ENCODE measurements at regions not wholly inside any gene's neighbourhood (a gene's known extent, or its start where the extent isn't known, plus 50 kb on each side); places are given as distances from the start of the nearest gene placed in this dataset.

- peak; percentile 74 for ATAC-seq
- Histone ChIP-seq H4K20me1 (ENCODE audit: control insufficient read depth, insufficient read depth) (no peaks in the 10 kb centered on the region), H3K27ac (ENCODE audit: control insufficient read depth, insufficient read depth) (no peak overlapping the region), H3K4me1 (ENCODE audit: control insufficient read depth, insufficient read depth, low read length) (no peaks in the 10 kb centered on the region), H2AFZ (ENCODE audit: control insufficient read depth, low read depth, low read length) (peak overlapping the region; percentile 61), H3K27me3 (replicated peaks in 1 of 2; ENCODE audit: control insufficient read depth in 2 of 2, insufficient read depth in 2 of 2, low read length in 1 of 2) (no peaks in the 10 kb centered on the region; a peak in 1 of 4 replicates), H3K4me2 (ENCODE audit: control insufficient read depth, insufficient read depth) (no peak overlapping the region), H3K9me3 (replicated peaks; ENCODE audit: control insufficient read depth, insufficient read depth, low read length) (no peaks in the 10 kb centered on the region), H3K79me2 (ENCODE audit: control insufficient read depth, insufficient read depth, low read length) (no peaks in the 10 kb centered on the region), H3K36me3 (ENCODE audit: control insufficient read depth in 2 of 2, insufficient read depth in 2 of 2, low read length in 1 of 2) (no peaks in the 10 kb centered on the region), H3K9ac (ENCODE audit: control insufficient read depth, insufficient read depth, low read length) (no peak overlapping the region), H3K4me3 (no peak overlapping the region)
- peak; percentile 4 for DNase-seq (ENCODE audit: low read depth, low spot score)
- no peak for FAIRE-seq
- WGBS (ENCODE audit: insufficient coverage, insufficient replicate concordance, low lambda C conversion rate, missing lambda C conversion rate): 17% methylated on average over 13 of the region's 13 CpGs
- SMC1A ChIA-PET (ENCODE audit: uncharacterized antibody, unreplicated experiment): interaction anchor here (0.6 to 4.5 kb wide), 9 partner anchors 59 to 408 kb away, joined by 3 to 35 read pairs (median 4); partner anchors contain the start of genes FHIP2A and TRUB1
- RAD21 ChIA-PET (ENCODE audit: unreplicated experiment): interaction anchor here (1.0 to 5.4 kb wide), 6 partner anchors 10 to 421 kb away, joined by 3 to 44 read pairs (median 4); partner anchors contain the start of gene FHIP2A
- intact Hi-C loops (cut with micrococcal nuclease; ENCODE audit: unreplicated experiment) (loop anchor here (5.0 to 10.0 kb wide), 2 partner anchors 135 to 327 kb away; no protein-coding TSS in a partner anchor), in situ Hi-C loops (cut with MboI) (loop anchor here (10.0 kb wide), 1 partner anchor 535 kb away; no protein-coding TSS in a partner anchor)
- BruUV-seq (replicated peaks): no TSS peak
- 0 out of 2 replicates have a peak, but pooled peaks have one; percentile 13 for TF ChIP-seq YY1 (IDR thresholded peaks at IDR 0.05; ENCODE audit: low read depth, low read length)
- TF ChIP-seq SKIL (IDR thresholded peaks at IDR 0.05; ENCODE audit: low read depth, poor library complexity, severe bottlenecking): no peak
- peak; percentile 57 for TF ChIP-seq RAD21 (IDR thresholded peaks at IDR 0.05; ENCODE audit: insufficient read depth, low read depth, low read length)
- no peak for TF ChIP-seq IKZF1 (conservative IDR thresholded peaks at IDR 0.05)
- TF ChIP-seq SMC3 (IDR thresholded peaks at IDR 0.05; ENCODE audit: borderline replicate concordance, low read length): peak; percentile 27; the same call in 1 of the 2 replicates
- TF ChIP-seq CTCF (IDR thresholded peaks at IDR 0.05 in 2 of 3, conservative IDR thresholded peaks at IDR 0.05 in 1 of 3; ENCODE audit: control insufficient read depth in 2 of 3, extremely low read depth in 1 of 3, insufficient read depth in 1 of 3, low read depth in 3 of 3, low read length in 3 of 3): peak; percentile 58 to 78 (median 72)
- no peak for TF ChIP-seq IKZF2 (IDR thresholded peaks at IDR 0.05)
- POLR2A ChIA-PET: no interaction called here
- CTCF ChIA-PET: interaction anchor here (0.7 to 6.5 kb wide), 37 partner anchors 8 to 575 kb away, joined by 3 to 55 read pairs (median 4); partner anchors contain the start of gene FHIP2A
Observed at GRCh38 chr10:114879541-114880158, 58.1 kb downstream of the FHIP2A start.
